Epithelial cell of esophagus (primary cell): ENCODE measurements at regions not wholly inside any gene's neighbourhood (a gene's known extent, or its start where the extent isn't known, plus 50 kb on each side); places are given as distances from the start of the nearest gene placed in this dataset.

ENCODE experiments used
- DNase-seq: peaks from one replicate; pipeline ENCODE4 v3.0.0; 2010; ENCODE audit warnings: low read depth
- H3K4me3 ChIP-seq: 2 replicates; pipeline ENCODE4 v1.5.1; 2011; ENCODE audit warnings: mild to moderate bottlenecking, low read length, control low read depth
- CTCF ChIP-seq: IDR thresholded peaks from 2 replicates; pipeline ENCODE4 v1.5.1; 2011; ENCODE audit warnings: low read depth, mild to moderate bottlenecking, low read length, control low read depth, inconsistent platforms; ENCODE audit not compliant: insufficient read depth; ENCODE audit errors: missing control alignments

GRCh38 chr1:184919892-184920291 lies 54.4 kb downstream of the NIBAN1 start:
- no peak overlapping the region for H3K4me3 ChIP-seq
- no peak for TF ChIP-seq CTCF
- DNase-seq, result no peak

- no peak overlapping the region for H3K4me3 ChIP-seq
- no peak for DNase-seq
- no peak for TF ChIP-seq CTCF
These were observed 58.7 kb downstream of the NIBAN1 start for GRCh38 chr1:184915463-184916090.

GRCh38 chr1:184914149-184914548 lies 60.2 kb downstream of the NIBAN1 start:
- DNase-seq, result no peak
- no peak for TF ChIP-seq CTCF
- H3K4me3 ChIP-seq, result no peak overlapping the region

GRCh38 chr1:184912392-184912791 lies 61.9 kb downstream of the NIBAN1 start:
- peak; percentile 6 for DNase-seq
- no peak overlapping the region for H3K4me3 ChIP-seq
- TF ChIP-seq CTCF, result no peak

GRCh38 chr1:184911830-184912229 lies 62.5 kb downstream of the NIBAN1 start:
- no peak overlapping the region for H3K4me3 ChIP-seq
- TF ChIP-seq CTCF, result no peak
- no peak for DNase-seq

- no peak for TF ChIP-seq CTCF
- DNase-seq, result no peak
- H3K4me3 ChIP-seq, result no peak overlapping the region
These were observed 63.1 kb downstream of the NIBAN1 start for GRCh38 chr1:184911103-184911745.

GRCh38 chr1:184910691-184911091 lies 63.6 kb downstream of the NIBAN1 start:
- H3K4me3 ChIP-seq, result no peak overlapping the region
- no peak for TF ChIP-seq CTCF
- DNase-seq, result peak; percentile 79
